ENCODE measurements at regions not wholly inside any gene's neighbourhood (a gene's known extent, or its start where the extent isn't known, plus 50 kb on each side); places are given as distances from the start of the nearest gene placed in this dataset.

- TF ChIP-seq EZH2phosphoT487 (IDR thresholded peaks at IDR 0.05; ENCODE audit: borderline replicate concordance) (no peak), CTCF (conservative IDR thresholded peaks at IDR 0.05; ENCODE audit: low read length) (no peak)
These were observed 227.7 kb downstream of the B3GLCT start for GRCh38 chr13:31427151-31428100.

All from Loucy (cell line).